ENCODE measurements at regions not wholly inside any gene's neighbourhood (a gene's known extent, or its start where the extent isn't known, plus 50 kb on each side); places are given as distances from the start of the nearest gene placed in this dataset.
"Not testable (repeated sequence)": the region's sequence is repeated elsewhere in the genome, so short reads cannot be mapped to it uniquely, and the experiment has no call there.

DNA sequence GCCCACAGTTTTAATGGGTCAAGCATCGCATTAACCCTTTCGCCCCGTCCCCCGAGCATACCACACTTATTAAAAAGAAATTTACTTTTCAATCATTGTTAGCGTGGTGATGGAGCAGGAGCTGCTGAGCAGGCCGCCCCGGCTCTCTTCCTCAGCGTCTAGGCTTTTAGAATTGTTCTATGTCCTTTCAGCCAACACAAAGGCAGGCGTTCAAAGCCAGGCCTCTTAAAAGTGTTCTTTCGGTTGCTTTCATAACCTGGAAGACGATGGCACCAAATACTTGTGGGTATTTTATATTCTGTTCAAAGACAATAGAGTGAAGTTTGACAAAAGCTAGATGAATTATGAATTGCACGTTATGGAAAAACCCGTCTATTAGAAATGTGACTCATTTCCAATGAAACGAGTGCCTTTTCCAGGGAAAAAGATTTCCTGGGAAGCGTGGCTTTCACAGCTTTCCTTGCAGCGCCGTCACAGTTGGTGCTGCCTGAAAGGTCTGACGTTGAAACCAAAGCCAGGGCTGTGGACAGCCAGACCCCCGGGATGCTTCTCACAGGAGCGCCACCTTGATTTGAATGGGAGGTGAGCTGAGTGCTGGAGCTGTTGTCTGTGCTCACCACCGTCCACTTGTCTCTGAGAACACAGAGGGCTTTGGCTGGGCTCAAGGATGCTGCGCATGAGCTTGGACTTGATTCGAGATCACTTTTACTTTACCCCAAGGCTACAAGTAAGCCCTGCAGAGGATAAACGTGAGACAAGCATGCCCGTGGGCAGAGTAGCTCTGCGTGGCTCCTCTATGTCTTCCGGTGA, 78.8 kb downstream of the SOX1 start:
- no peak for DNase-seq

DNA sequence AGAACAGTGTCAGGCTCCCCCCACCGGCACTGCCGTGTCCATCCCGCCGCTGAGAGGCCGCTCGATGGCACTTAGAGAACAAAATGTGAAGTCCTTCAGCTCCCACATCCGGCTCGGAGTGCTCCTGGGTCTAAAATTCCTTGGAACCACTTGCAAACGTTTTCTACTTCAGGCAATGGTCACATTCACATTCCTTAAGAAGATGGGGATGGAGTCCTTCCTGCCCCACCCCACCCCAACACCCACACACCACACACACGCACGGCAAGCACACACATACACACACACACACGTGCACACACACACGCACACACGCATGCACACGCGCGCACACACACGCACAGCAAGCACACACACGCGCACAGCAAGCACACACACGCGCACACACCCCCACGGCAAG, 83.4 kb downstream of the SOX1 start:
- DNase-seq, result no peak

DNA sequence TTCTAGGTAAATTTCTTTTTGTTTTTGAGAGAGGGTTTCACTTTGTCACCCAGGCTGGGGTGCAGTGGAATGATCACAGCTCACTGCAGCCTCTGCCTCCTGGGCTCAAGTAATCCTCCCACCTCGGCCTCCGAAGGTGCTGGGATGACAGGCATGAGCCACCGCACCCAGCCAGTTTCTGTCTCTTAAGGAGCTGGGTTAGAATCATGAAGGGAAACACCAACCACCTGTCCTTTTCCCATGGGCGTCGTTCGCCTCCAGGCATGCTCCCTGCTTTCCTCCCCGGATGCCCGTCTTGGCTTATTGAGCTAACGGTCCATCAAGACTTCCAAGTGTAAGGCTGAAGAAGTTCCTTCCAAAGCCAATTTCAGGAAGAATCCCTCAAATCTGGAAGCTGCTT, 85.9 kb downstream of the SOX1 start:
- no peak for DNase-seq

DNA sequence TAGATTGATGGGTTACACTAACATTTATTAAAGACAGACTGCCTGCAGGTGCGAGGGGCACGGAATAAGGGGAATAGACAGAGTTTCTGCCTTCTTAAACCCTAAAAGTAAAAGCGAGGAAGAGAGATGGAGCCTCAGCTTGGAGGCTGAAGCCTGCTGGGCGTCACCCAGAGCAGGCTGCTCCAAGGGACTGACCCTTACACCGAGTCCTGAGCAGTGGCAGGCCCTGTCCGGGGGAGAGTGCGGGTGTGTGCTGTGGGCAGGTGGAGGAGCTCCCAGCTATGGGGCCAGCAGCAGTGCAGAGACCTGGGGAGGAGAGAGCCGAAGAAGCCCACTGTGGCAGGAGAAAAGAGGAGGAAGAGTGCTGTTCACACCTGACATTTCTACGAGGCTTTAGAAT, 86.4 kb downstream of the SOX1 start:
- no peak for DNase-seq

DNA sequence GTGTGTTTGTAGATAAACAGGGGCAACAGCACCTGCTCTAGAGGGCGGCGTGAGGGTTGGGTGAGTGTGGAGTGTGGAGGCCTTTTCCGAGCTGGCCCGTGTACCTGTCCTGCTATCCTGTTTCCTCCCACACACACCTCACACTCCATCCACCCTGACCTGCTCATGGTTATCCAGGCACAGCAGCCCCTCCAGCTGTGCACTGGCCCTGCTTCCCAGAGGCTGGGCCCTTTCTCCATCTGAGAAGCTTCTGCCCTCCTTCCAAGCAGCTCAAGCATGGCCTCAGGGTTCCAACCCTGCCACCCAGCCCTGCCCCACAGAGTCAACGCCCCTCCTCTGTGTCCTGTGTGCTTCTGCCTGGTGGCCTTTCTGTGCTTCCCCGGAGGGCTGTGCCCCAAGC, 86.9 kb downstream of the SOX1 start:
- DNase-seq, result no peak

DNA sequence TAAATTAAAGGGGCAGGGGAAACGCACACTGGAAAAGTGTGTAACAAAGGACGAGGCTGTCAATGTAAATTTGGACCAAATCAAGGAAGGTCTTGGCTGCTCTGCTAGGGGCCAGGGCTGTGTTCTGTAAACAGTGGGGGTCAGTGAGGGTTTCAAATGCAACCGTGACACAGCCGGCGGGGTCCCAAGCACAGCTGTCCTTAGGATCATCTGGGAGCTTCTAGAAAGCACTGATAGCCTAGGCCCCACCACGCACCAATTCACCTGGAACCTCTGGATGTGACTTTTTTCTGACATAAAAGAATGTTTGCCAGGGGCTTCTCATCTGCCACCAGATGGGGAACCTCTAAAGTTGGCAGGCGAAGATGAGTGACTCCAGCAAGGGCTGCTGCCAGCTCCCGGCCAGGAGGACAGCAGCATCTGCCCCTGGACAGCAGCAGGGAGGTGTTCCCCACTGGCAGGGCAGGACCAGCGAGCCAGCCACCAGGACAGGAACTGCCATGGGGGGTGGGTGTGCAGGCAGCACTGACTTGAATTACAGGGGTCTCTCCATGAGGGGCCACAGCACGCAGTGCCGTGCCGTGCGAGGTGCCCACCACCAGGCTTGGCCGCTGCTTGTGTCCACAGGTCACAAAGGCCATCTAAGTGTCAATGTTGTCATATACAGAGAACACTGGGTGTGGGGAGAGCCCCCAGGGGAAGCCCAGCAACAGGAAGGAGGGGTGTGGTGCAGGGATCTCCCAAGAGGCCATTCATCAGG, 87.5 kb downstream of the SOX1 start:
- no peak for DNase-seq

DNA sequence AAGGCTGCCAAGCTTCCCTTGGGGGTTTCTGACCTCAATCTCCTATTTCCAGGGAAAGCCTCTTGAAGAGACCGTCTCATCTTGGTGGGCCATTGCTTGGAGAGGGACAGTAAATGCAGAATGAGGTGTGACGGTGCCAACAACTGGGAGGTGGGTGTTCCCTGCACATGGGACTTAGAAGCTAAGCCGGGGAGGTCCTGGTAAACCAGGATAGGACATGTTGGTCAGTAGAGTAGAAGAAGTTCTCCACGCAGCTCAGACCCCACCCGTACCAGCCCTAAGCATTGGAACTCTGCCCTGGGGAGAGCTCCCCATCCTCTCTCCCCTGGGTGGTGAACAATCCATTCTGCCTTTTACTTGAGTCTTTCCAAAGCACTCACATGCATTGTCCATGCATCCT, 92.0 kb downstream of the SOX1 start:
- no peak for DNase-seq

DNA sequence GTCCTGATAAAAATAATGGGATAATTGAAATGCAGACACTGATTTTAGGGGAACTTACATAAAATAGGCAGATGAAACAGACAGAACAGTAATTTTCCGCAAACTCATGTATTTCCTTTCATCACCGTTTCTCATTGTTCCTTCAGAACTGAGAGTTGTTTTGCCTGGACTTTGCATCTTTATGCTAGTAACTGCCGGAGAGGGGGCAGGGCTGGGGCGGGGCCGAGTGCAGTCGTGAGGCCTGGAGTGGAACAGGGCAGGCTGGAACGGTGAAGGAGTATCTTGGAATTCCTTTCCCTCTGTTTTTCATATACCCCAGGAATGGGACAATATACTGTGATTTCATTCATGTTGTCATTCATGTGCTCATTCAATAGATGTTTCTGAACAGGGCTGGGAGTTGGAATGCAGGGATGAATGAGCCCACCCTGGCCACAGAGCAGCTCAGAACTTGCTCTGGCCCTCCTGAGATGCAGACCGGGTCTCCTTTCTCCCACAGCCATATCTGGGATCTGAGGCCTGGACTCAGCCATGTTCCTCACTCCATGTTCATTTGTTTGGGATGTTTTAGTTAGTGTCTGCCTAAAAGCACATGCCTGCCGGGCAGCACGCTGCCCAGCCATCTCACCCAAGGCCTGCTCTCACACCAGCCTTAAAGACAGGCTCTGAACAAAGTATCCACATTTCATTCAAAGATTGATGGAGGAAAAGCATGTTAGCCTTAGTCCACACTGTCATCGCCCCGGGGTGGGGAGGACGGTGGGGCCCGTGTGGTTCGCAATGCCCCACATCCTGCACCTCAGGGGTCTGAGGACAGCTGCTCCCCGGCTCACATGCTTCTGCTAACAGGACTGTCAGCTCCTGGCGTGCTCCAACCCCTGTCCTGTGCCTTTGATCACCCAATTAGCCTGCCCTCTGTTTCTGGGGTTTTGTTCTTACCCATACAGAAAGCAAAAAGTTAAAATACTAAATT, 92.9 kb downstream of the SOX1 start:
- no peak for DNase-seq

DNA sequence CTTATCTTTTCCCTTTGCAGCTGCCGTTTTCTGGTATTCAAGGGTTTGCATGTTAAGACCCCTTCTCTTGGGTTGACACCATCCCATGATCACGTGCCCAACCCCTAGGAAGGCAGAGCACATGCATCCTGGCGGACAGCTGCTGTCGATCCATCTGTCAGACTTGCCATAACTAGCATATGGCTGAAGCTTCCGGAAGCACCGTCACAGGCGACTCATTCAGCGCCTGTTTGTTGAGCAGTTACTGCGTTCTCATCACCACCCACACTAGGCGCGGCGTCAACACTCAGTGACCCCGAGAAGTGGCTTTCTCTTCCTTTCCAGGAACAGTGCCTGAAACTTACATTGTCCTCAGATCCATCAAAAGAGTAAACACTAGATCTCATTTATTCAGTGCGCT, 93.6 kb downstream of the SOX1 start:
- no peak for DNase-seq

DNA sequence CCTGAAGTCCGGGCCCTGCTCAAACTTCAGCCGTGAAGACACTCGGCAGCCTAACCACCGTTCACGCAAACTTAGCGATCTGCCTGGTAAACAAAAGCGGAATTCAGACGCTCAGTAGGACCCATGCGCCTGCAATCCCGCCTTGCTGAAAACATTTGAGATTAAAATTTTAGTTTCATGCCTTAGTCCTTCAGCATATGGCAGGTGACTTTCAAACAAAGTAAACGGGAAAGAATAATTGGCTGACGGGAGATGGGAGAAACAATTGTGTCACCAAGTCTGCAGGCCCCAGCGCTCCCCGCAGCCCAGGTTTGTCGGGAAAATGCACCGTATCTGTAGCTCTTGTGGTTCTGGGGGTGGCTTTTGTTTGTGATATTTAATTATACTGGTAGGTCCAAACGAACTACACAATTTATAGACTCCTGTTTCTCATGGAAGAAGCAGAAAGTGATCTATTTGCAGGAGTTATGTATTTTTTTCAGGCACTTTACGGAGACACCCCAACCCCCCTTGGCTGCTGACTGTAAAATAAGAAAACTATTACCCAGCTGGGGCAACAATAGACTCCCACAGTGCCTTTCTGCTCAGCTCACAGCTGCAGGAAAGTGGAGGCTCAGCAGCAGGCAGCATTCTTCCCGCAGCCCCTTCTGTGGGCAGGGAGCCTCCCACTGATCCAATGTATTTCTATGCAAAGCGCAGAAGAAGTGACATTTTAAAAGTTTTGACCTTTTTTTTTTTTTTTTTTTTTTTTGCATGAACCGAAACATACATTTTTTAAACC, 94.8 kb downstream of the SOX1 start:
- DNase-seq, result no peak

DNA sequence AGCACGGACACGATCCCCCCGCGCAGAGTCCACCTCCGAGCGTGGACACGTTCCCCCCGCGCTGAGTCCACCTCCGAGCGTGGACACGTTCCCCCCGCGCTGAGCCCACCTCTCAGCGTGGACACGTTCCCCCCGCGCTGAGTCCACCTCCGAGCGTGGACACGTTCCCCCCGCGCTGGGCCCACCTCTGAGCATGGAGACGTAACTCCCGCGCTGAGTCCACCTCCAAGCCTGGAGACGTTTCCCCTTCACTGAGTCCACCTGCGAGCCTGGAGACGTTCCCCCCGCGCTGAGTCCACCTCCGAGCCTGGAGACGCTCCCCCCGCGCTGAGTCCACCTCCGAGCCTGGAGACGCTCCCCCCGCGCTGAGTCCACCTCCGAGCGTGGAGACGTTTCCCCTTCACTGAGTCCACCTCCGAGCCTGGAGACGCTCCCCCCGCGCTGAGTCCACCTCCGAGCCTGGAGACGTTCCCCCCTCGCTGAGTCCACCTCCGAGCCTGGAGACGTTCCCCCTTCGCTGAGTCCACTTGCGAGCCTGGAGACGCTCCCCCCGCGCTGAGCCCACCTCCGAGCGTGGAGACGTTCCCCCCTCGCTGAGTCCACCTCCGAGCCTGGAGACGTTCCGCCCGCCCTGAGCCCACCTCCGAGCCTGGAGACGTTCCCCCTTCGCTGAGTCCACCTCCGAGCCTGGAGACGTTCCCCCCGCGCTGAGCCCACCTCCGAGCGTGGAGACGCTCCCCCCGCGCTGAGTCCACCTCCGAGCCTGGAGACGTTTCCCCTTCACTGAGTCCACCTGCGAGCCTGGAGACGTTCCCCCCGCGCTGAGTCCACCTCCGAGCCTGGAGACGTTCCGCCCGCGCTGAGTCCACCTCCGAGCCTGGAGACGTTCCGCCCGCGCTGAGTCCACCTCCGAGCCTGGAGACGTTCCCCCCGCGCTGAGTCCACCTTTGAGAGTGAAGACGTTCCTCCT, 97.0 kb downstream of the SOX1 start:
- DNase-seq, result not testable (repeated sequence)

DNA sequence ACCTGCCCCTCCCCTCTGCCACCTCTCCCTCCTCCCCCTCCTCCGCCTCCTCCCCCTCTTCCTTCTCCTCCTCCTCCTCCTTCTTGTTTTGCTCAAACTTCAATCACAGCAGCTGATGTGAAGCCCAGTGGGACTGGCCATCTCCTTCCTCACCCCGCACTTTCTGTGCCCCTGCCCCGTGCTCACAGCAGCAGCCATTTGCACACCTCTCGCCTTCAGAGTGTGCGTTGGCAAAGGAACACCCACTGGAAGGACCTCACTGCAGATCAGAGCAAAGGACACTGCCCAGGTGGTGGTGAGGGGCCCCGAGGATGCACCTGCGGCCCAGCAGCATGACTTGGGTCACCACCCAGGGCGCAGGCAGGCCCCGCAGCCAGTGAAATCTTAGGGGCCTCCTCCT, 98.8 kb downstream of the SOX1 start:
- DNase-seq, result no peak

DNA sequence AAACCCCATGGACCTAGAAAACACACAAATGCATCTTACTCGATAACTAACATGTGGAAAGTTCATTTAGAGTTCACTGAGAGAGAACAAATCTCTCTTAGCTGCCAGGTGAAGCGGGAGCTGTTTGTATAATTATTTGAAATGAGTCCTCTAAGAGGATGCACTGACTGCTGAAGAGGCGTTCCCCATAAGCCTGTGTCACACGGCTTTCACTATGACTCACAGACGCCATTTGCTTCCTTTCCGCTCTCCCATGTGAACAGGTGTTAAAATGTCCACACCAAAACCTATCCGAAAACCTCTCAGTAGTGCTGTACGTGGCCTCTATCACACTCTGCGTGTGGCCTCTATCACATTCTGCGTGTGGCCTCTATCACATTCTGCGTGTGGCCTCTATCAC, 101.8 kb downstream of the SOX1 start:
- DNase-seq, result peak in 1 of 5 experiments; percentile 49

DNA sequence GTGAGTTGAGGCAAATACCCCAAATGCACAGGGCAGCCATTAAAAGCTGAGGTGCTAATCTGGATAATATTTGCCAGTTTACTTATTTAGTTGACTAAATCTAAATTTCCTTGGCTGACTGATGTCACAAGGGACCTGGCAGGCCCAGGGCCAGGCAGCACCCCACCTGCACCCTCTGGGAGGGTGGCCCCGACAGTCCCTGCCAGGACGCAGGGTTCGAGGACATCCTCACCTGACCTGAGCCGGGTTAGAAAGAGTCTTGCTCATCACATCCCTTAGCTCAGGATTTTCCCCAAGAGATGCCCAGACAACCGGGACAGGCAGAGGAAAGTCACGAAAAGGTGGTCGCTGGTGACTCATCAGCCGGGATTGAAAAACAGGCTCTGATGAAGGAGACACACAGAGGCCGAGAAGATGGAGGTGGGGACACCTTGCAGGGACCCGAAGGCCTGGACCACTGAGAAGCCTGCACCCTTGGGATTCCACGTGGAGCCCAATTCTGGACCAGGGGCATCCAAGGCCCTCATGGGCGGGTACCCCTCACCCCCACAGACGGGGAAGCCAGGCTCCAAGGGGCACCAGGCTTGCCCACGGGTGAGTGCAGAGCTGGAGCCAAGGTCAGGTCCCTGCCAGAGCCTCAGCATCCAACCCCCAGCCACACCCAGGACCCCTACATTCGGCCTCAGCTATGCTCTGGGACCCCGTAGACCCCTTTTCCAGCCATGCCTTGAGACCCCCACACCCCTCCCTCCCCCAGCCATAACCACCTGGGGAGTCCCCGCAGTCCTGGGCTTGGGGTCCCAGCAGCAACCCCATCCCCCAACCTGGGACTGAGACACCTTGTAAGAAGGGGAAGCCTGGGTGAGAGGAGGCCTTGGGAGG, 103.2 kb downstream of the SOX1 start:
- DNase-seq, result no peak

DNA sequence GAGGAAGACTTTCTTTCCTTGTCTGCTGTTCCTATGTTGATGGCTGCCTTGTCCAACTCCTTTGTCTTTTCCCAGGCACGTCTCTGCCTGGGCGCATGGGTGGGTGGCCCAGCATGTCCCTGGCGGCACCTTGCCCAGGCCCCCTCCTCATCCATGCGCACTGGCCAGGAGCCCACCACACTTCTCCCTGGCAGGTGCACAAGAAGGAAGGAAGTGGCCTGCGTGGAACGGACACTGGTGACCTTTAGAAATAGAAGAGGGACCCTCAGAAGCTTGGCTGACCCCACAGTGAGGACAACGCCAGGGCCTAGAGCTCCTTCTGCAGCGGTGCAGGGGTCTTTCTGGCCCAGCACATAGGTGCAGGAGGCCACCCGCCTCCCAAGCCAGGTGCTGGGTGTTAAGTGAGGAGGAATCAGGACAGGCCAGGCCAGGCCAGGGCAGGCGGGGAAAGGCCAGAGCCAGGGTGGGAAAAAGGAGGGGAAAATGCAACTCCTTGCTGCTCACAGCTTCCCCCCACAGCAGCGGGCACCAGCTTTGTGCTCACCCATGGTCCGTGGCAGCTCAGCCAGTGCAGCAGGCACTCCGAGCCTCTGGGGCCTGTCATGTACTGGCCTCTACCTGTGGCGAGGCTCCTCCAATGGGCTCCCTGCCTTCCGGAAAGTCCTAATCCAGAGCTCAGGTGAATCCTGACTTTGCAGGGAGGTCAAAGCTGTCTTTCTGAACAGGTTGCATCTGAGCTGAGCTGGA, 104.0 kb downstream of the SOX1 start:
- no peak for DNase-seq

DNA sequence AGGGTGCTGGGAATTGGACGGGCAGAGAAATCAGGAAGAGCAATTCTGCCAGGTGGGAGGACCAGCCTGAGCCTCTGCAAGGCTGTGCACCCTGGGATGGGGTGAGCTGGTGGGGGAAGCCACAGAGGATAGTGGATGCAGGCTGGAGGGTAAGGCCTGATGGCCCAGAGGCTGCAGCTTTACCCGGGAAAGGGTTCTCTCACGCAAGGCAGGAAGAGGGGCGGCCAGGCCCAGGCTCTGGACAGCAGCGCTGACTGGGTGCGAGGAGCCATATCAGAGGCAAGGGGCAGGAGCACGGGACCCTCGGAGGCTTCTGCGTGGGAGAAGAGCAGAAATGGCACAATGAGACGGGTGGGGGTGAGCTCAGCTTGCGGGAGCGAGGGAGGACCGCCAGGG, 104.6 kb downstream of the SOX1 start:
- DNase-seq, result no peak

DNA sequence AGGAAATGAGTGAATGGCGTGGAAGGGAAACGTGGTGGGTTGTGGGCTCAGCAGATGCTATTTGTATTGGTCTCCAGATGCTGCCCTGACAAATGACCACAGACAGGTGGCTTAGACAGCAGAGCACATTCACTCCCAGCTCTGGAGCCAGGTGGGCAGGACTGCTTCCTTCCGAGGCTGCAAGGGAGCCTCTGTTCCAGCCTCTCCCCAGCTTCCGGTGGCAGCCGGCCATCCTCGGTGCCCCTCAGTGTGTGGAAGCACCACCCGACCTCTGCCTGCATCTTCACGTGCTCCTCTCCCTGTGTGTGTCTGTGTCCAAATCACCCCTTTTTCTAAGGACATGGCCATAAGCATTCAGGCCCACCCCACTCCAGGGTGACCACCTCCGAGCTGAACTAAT, 105.1 kb downstream of the SOX1 start:
- no peak for DNase-seq

DNA sequence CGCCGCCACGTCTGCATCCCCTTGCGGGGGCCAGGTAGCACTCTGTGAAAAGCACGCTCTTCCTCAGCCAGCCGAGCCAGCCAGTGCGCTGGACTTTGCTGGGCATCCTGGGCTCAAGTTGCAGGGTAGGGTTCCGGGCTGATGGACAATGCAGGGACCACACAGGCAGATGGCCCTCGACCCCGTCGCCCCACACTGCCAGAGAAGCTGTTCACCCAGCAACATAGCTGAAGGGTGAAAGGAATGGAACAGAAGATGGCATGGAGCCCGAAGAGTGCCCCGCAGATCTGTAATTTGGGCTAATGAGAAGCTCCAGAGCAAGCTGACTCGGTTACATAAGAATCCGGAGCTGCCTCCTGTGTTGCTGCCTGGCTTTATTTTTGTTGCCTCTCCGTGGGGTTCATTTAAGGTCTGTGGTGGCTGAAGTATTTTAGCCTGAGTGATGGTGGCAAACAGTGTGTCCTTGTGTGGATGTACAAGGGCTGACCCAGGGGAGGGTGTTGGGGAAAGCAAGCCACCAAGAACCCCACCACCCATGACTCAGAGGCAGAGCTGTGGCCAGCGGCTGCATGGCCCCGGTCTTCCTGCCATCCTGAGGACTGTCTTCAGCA, 105.8 kb downstream of the SOX1 start:
- DNase-seq, result no peak
